Esophagus mucosa (tissue), 1 donor: ENCODE measurements at regions not wholly inside any gene's neighbourhood (a gene's known extent, or its start where the extent isn't known, plus 50 kb on each side); places are given as distances from the start of the nearest gene placed in this dataset.
A peak's percentile ranks its signal among the peaks of the same experiment; 100 is the strongest.

Source experiments
- ATAC-seq: fragments of 200-7000 bp; cut with Tn5 transposase; one replicate; pipeline ENCODE4 v1.9.1; 2020
- donor health status: DM: yes; HTN: yes; CAD: no.

GRCh38 chrX:2607113-2607512 lies 84.0 kb upstream of the CD99 start:
- ATAC-seq, result no peak

GRCh38 chrX:2600564-2600963 lies 90.5 kb upstream of the CD99 start:
- no peak for ATAC-seq

GRCh38 chrX:2596555-2597255 lies 94.4 kb upstream of the CD99 start:
- ATAC-seq, result no peak

- ATAC-seq, result no peak
Measured at GRCh38 chrX:2596045-2596444, 95.0 kb upstream of the CD99 start.

GRCh38 chrX:2595258-2595657 lies 94.5 kb upstream of the DHRSX start:
- no peak for ATAC-seq

GRCh38 chrX:2594491-2594890 lies 93.7 kb upstream of the DHRSX start:
- ATAC-seq, result no peak

DNA sequence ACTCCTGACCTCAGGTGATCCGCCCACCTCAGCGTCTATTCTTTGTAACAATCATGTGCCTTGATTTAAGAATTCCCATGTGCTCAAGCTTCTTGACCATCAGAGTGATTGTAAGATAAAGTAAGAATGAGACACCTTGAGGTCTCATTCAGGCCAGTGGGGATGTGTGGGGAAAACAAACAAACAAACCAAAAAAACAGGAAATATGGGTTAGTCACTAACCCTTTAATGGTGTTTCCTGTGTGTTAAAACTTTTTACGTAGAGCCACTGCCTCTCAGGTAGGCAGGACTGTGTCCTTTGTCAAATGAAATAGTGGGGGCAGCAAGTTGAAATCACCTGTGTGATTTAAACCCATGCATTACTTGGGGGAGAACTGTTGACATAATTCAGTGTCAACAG lies 91.5 kb upstream of the DHRSX start:
- ATAC-seq, result no peak

DNA sequence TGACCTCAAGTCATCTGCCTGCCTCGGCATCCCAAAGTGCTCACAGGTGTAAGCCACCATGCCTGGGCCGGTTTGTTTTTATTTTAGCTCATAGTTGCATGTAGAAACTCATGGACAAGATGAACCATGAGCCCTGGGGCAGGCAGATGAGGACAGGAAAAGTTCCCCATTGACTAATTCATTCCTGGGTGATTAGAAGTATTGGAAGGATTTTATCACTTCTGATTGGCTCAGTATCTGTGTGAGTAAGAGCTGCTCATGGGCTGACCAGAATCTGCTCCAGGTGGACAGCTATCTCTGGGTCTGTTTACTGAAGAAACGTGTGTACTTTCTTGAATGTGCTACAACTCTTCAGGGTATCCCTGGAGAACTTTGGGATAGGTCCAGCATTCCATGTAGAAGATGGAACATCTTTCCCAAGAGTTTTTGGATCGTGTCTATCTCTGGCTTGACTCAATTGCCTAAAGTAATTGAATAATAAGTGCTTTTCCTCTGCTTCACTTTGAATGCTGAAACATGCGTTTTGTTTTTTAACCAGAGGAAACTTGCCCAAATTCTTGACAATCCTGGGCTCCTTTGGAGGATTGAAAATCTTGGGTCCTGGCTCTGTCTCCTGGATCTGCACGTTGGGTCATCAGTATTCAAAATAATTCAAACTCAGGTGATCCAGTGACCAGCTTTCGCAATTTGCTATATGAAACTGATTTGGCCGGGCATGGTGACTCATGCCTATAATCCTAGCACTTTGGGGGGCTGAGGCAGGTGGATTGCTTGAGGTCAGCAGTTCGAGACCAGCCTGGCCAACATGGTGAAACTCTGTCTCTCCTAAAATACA lies 88.6 kb upstream of the DHRSX start:
- peak; percentile 31 for ATAC-seq

- no peak for ATAC-seq
Measured at GRCh38 chrX:2588049-2588448, 87.3 kb upstream of the DHRSX start.

DNA sequence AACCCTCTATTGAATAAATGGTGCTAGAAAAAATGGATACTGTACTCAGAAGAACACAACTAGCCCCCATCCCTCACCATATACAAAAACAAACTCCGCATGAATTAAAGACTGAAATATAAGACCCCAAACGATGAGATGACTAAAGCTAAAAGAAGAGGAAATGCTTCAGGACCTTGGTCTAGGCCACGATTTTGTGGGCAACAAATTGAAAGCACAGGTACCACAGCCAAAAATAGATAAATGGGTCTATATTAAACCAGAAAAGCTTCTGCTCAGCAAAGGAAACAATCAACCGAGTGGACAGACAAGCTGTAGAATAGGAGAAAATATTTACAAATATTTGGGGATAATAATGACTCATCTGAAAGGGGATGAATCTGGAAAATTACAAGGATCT lies 86.4 kb upstream of the DHRSX start:
- ATAC-seq, result no peak

DNA sequence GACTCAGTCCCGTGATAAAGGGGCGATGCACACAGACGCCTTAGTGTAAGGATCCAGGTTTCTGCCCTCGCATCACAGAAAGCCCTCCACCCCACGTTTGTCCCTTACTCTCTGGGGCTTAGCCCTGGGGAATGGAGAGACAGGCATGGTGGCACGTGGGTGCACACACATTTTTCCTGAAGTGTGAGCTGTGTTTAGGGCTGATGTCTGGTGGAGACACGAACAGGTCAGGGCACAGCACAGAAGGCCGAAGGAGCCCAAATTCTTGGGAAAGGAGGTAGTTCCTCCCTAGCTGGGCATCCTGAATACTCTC lies 84.3 kb upstream of the DHRSX start:
- ATAC-seq, result no peak

GRCh38 chrX:2584251-2585157 lies 83.7 kb upstream of the DHRSX start:
- ATAC-seq, result no peak

GRCh38 chrX:2583194-2584162 lies 82.7 kb upstream of the DHRSX start:
- ATAC-seq, result no peak

DNA sequence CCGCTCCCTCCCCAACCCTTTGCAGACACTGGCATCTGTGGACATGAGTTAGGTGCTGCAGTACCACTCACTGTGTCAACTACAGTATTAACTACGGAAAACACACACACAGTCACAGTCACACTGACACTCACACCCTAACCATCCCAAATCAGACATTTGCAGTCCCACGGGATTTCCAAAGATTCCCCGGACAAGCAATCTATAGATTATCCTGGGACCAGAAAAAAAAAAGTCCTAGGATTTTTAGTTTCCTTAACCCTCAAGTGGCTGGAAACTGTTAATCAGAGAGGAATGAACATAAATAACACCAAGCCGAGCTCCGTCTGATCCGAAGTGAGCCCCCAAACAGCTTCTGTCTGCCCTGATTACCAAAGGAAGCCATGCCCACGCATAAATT lies 81.9 kb upstream of the DHRSX start:
- ATAC-seq, result no peak

DNA sequence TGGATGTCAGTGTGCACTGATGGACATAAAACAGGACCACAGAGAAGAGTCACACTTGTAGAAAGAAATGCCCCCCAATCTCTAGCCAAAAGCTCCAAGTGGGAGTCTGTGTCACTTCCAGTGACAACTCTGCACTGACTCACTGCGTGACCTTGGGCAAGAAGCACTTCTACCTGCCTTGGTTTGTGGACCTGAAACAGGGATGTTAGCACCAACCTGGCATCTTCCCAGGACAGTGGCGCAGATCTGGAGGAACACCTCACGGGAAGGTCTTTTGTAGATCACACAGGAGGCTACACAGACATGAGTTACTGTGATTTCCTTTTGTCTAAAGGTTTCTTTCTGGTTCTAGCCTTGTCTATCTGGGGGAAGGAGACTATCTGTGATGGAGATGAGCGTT lies 80.5 kb upstream of the DHRSX start:
- no peak for ATAC-seq

GRCh38 chrX:2578864-2579263 lies 78.1 kb upstream of the DHRSX start:
- no peak for ATAC-seq

DNA sequence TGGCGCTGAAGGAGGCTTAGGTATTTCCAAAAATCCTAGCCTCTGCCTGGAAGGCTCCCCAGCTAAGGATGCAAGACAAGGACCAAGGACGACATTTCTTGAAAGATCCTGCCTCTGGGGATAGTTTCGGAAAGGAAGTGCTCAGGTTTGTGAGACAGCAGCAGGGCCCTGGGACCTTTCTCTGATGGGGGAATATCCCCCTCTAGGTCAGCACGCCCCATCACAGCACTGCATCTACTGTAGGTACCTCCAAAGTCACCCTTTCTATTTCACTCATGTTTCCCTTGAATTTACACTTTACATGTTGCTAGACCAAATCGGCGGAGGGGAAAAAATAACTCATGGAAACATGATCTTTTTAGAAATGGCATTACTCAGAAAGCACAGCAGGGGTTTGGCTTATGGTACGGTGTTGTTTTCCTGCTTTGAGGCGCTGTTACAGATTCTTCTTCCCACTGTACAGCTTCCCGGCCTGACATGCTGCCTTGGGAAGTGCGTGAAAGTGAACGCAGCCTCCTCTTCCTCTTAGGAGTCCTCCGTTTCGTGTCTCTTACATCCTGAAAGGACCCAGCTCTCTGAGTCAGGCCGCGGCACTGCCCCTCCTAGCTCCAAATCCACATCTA lies 77.2 kb upstream of the DHRSX start:
- ATAC-seq, result no peak

DNA sequence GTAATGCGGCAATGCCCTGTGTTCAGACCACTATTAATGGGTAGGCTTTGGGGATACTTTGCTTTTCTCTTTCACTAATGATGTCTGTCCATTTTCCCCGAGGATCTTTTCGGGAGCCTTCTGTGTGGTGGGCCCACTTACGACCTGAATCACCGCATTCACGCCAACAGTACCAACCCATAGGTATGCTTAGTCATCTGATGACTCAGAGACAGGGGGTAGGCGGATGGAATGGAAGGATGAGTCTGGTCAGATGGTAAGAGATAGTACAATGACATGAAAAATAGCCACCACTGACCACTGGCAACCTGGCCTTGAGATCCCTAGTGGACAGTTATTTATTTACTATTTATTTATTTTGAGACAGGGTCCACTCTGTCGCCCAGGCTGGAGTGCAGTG lies 76.0 kb upstream of the DHRSX start:
- no peak for ATAC-seq

DNA sequence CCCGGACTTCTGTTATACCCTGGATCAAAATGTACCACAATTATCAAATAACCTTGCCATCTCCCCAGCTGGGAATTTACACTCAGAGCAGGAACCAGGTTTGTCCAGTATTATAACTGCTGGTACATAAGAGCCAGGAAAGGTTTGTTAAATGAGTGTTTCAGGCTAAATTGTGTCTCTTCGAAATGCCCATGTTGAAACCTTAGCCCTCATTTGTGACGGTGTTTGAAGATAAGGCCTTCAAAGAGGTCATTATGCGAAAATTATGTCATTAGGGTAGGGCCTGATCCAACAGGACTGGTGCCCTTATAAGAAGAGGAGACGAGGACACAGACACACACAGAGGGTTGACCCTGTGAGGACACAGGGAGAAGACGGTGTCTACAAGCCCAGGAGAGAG lies 73.5 kb upstream of the DHRSX start:
- ATAC-seq, result no peak

DNA sequence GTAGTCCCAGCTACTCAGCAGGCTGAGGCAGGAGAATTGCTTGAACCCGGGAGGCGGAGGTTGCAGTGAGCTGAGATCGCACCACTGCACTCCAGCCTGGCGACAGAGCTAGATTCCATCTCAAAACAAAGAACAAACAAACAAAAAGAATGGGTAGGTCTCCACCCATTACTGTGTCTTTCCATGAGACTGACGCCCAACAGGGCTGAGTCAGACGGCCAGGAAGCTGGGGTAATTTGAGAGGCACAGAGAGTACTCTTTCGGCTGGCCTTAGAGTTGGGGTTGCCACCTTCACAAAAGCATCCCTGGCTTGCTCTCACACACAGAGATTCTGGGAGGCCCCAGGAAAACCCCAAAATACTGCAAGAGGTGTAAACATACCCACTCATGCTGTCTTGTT lies 72.0 kb upstream of the DHRSX start:
- peak; percentile 74 for ATAC-seq

- ATAC-seq, result no peak
Measured at GRCh38 chrX:2568125-2568524, 67.3 kb upstream of the DHRSX start.

GRCh38 chrX:2566055-2566454 lies 65.3 kb upstream of the DHRSX start:
- no peak for ATAC-seq
